HEK293T (cell line): ENCODE measurements at regions not wholly inside any gene's neighbourhood (a gene's known extent, or its start where the extent isn't known, plus 50 kb on each side); places are given as distances from the start of the nearest gene placed in this dataset.
"Not testable (repeated sequence)": the region's sequence is repeated elsewhere in the genome, so short reads cannot be mapped to it uniquely, and the experiment has no call there.

Experiments used
- HDGF ChIP-seq: fragments of 450-650 bp; IDR thresholded peaks from 2 replicates; pipeline ENCODE4 v1.6.1; 2017; ENCODE audit warnings: antibody characterized with exemption, borderline replicate concordance
- SP1 ChIP-seq: fragments of 450-650 bp; IDR thresholded peaks from 2 replicates; pipeline ENCODE4 v1.6.1; 2017
- TARDBP ChIP-seq: fragments of 450-650 bp; IDR thresholded peaks from 2 replicates; pipeline ENCODE4 v1.6.1; 2016

- not testable (repeated sequence) for TF ChIP-seq HDGF, TARDBP, SP1
These were observed 193.7 kb downstream of the TMEM121 start for GRCh38 chr14:105720106-105720505.
